ENCODE measurements at regions not wholly inside any gene's neighbourhood (a gene's known extent, or its start where the extent isn't known, plus 50 kb on each side); places are given as distances from the start of the nearest gene placed in this dataset.
"Not testable (repeated sequence)": the region's sequence is repeated elsewhere in the genome, so short reads cannot be mapped to it uniquely, and the experiment has no call there.

DNA sequence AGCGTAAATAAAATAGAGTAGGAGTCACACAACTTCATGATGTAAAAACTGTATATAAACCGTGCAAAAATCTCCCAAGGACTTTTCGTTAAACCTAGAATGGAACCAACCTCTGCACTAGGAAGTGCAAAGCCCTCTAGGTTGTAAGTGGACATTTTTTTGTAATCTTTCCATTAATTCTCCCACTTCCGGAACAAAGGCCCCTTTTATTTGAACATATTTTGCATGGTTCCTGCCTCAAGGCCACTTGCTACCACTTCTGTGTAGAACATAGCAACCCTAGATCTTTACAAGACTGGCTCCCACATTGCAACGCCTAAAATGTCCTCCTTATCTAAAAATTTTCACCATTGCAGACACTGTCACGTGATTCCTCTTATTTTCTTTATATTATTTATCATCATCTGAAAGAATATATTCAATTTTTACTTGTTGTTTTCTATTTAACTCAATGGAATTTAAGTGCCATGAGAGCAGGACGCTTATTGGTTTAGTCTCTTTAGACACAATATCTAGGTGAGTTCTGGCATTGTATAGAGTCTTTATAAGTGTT lies 249.6 kb upstream of the TMEFF2 start:
- DNase-seq, result no peak

GRCh38 chr2:192443831-192444230 lies 249.1 kb upstream of the TMEFF2 start:
- DNase-seq, result no peak

DNA sequence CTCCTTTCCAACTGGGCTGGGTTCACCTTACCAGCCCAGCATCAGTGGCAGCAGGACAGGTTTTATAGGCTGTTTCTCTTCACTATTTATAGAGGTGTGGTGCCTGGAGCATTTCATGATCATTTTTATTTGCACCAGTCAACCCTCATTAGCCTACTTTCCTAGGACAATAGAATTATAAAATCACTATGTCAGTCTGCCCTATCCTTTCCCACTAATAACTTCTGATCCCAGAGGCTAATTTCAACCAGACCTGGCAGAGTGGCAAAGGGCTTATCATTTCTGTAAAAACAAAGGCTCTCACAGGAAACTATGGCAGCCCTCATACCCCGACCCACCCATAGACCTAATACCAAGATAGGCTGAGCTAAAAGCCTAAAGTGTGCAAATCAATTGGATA lies 243.5 kb upstream of the TMEFF2 start:
- no peak for DNase-seq

GRCh38 chr2:192437653-192438052 lies 242.9 kb upstream of the TMEFF2 start:
- DNase-seq, result no peak

- no peak for DNase-seq
Measured at GRCh38 chr2:192424243-192424642, 229.5 kb upstream of the TMEFF2 start.

GRCh38 chr2:192419786-192420185 lies 225.1 kb upstream of the TMEFF2 start:
- no peak for DNase-seq

GRCh38 chr2:192416060-192416459 lies 221.3 kb upstream of the TMEFF2 start:
- DNase-seq, result peak; percentile 2

DNA sequence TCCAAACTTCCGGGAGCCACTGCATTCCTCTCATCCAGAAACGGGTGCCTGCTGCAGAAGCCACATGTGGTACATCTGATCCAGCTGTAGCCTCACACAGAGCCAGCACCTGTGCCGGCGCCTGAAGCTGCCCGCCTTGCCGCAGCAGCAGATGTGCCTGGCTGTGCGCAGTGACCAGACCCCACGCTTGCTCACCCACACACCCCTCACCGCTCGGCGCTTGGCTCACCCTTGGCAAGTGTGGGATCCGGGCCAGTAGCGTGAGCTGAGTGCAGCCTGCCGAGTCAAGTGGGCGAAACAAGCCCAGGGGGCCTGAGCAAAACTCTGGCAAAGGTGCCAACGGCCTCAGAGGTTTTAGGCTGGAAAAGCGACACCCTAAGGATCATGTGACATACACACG lies 220.1 kb upstream of the TMEFF2 start:
- DNase-seq, result no peak

DNA sequence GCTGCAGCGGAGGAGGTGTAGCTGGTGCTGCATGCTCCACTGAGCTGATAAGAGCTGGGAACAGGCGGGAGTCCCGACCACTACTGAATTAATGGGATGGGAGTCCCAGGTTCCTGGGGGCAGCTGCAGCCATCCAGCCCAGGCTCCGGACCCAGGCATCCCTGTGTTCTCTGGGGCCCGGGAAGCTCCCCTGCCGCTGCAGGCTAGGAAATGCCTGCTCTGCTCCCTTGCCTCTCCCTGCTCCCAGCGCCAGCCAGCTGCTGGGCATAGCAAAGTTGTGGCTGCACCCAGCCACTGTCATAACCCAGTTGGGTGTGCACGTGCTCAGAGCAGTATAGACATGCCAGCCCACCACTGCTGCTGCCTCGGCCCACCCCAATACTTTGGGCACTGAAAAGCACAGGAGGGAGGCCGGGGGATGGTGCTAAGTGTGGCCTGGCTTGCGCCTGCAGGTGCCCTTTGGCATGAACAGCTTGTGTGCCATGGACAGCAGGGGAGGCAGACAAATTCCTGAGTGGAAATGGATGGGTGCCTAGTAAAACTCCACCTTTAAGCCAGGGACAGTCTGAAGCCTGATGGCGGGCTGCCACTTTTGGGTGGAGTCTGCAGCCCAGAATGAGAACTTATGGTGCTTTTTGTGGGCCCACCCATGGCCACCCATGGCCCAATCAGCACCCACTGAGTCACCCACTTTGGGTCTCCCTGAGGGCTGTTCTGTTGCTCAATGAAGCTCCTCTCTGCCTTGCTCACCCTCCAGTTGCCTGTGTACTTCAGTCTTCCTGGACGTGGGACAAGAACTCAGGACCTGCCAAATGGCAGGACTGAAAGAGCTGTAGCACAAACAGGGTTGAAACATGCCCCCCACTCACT lies 219.3 kb upstream of the TMEFF2 start:
- no peak for DNase-seq

DNA sequence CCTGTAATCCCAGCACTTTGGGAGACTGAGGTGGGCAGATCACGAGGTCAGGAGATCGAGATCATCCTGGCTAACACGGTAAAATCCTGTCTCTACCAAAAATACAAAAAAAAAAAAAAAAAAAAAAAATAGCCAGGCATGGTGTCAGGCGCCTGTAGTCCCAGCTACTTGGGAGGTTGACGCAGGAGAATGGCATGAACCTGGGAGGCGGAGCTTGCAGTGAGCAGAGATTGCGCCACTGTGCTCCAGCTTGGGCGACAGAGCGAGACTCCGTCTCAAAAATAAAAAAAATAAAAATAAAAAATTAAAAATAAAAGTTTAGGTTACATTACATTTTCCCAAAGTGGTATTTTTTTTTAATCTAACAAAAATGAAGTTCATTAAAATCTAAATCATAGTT lies 218.1 kb upstream of the TMEFF2 start:
- DNase-seq, result not testable (repeated sequence)

DNA sequence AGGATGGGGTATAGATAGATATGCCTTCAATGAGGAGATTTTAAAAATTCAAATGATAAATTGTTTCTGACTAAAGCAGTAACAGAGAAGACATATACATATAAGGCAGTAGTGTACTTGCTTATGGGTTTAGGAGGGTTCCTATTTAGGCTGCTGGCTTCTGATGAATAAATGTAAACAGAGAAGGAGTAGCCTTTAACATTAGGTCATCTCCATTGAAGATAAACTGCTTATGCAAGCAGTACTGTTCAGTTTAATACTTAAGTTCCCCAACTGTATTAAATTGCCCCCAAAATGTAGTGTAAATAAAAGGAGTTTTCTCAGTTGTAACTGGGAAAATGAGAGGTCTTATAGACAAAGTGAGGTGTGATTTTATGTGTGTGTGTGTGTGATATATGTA lies 217.7 kb upstream of the TMEFF2 start:
- no peak for DNase-seq

DNA sequence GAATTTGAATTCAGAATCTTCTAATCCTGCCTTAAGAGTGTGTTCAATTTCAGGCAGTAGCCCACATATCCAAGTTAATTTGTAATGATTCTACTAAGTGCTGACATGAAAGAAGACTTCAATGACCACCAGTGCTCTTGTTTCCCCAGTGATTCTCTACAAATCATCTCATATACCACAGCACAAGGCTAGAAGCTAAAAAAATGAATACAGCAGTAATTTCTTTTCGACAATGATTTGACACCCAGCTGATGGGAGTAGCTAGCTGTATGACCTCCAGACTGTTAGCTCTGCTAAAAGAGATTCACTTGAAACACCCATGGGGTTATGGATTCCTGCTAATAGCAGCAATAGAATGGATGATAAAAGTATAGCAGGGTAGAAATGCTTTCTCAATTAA lies 217.0 kb upstream of the TMEFF2 start:
- no peak for DNase-seq

GRCh38 chr2:192410319-192410718 lies 215.6 kb upstream of the TMEFF2 start:
- no peak for DNase-seq

DNA sequence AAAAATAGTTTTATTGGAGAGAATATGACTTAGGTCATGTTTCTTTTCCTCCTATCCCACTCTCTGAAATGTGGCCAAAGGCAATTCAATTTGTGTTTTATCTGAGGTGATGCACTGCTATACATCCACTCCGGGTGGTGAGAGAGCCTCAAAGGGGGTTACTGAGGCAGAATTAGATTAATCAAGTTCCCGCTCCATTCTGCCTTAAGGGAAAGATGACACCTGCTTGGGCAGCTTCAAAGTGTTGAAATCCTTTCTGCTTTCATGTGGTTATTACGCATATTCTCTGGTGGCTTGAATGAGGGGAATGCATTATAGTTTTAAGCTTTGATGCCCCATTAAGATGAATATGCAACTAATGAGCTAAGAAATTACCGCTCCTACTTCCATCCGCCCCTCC lies 213.0 kb upstream of the TMEFF2 start:
- DNase-seq, result no peak

DNA sequence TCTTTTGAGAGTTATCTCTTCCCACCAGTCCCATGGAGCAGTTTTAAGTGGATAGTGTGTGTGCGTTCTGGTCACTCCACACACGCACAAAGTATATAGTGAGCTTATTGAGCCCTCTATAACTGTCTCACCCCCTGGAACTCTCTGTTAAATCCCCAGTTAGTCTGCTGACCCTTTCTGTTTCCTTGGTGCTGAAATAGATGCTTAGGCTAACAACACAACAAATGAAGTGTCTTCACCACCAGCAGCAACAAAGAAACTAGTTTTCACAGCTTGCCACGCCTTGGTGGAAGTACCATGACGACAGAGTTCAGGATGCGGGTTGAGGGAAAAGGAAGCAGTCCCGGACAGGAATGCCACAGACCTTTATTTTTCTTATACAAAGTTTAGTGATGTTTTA lies 203.5 kb upstream of the TMEFF2 start:
- no peak for DNase-seq

DNA sequence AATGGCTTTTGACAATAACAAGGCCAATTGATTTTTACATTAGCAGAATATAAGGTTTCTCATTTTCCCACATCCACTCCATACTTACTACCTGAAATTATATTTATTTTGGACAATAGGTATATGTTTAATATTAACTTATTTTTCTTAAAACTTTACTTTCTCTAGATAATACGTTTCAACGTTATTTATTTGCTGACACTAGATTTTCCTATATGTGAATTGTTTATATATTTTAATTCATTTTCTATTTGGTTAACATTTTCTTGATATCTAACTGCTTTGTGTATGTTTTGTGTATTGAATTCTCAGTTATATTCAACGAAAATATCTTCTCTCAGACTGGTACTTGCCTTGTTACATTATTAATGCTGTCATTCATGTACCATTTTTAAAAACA lies 199.9 kb upstream of the TMEFF2 start:
- no peak for DNase-seq

DNA sequence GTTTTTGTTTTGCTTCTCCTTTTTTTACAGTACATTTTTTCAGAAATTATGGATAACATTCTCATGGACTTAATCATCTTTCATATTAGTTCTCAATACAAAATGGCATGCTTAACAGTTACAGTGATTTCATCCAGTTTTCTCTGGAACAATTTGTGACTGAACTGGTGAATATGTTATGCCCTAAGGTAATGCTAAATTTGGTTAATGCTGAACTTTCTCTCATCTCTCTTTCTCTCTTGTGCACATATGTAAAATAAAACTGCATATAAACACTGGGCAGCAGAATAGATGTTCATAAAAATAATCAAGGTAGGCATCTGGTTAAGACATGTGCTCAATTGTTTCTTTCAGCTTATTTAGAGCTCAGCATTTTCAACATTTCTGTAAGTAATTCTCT lies 196.3 kb upstream of the TMEFF2 start:
- DNase-seq, result no peak

- no peak for DNase-seq
Measured at GRCh38 chr2:192390401-192390800, 195.7 kb upstream of the TMEFF2 start.

GRCh38 chr2:192384191-192384590 lies 189.5 kb upstream of the TMEFF2 start:
- not testable (repeated sequence) for DNase-seq

GRCh38 chr2:192381082-192381481 lies 186.3 kb upstream of the TMEFF2 start:
- DNase-seq, result no peak

DNA sequence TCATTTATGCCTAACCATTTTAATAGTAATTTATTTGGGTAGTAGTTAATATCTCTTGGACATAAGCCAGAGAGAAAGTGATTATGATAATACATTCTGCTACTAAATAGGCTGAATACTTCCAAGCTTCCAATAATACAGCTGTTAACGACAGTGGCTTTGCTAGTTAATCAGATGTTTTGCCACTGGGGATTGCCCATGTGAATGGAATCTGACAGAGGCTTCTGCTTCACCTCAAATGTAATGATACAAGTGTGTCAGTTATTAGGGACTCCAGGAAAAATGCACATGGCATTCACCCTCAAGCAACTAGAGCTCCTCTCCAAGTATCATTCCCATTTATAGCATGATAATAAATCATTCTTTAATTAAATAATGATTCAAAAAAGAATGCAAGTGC lies 185.0 kb upstream of the TMEFF2 start:
- DNase-seq, result no peak

- no peak for DNase-seq
Measured at GRCh38 chr2:192377173-192377572, 182.4 kb upstream of the TMEFF2 start.

DNA sequence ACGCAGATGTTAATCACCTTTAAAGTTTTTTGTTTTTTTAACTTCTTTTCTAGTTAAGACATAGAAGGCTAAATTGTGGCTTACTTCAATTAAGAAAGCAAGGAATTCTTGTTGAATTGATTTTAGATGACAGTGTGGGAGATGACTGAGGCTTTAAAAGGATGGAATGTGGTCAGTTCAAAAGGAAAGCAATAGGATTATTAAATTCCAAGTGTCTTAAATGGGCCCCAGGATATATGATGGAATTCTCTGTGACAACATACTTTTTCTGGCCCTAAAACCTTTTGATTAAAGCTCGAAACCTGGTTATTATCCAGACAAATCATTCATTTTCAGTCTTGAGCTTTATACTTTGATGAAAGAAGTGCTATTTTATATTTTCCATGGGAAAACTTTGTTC lies 179.0 kb upstream of the TMEFF2 start:
- no peak for DNase-seq

GRCh38 chr2:192373221-192373620 lies 178.5 kb upstream of the TMEFF2 start:
- DNase-seq, result no peak

- DNase-seq, result no peak
Measured at GRCh38 chr2:192369969-192370368, 175.2 kb upstream of the TMEFF2 start.
